IMR-90 (cell line): ENCODE measurements at regions not wholly inside any gene's neighbourhood (a gene's known extent, or its start where the extent isn't known, plus 50 kb on each side); places are given as distances from the start of the nearest gene placed in this dataset.

Experiments
- ATAC-seq: fragments of 200-7000 bp; cut with Tn5 transposase; 2 replicates; pipeline ENCODE4 v1.9.1; 2020; ENCODE audit warnings: low read depth, mild to moderate bottlenecking, moderate library complexity
- BruUV-seq: library from RNA; stranded (reverse); fragments of 400-500 nt; replicated peaks from 2 replicates; lab custom pipeline; 2021; lab: Mats Ljungman, UMichigan
- CTCF ChIA-PET: fragments of 300-600 bp; formaldehyde crosslinking; extraction: SDS; loops from one replicate; lab custom pipeline; 2021; ENCODE audit warnings: antibody characterized with exemption; lab: Yijun Ruan, JAX
- POLR2A ChIA-PET: fragments of 300-600 bp; sonication (Branson Sonifier 250); formaldehyde crosslinking; loops from one replicate; lab custom pipeline; 2022; ENCODE audit warnings: antibody characterized with exemption; ENCODE audit not compliant: unreplicated experiment; lab: Charles Lee
- DNase-seq: peaks from one replicate; pipeline ENCODE4 v3.0.0; 2013
- H2AFZ ChIP-seq: replicated peaks from 2 replicates; pipeline ENCODE3; 2013; ENCODE audit warnings: low read length, mild to moderate bottlenecking; ENCODE audit not compliant: poor library complexity
- H2AK5ac ChIP-seq: 2 replicates; pipeline ENCODE4 v1.6.1; 2013; ENCODE audit warnings: low read depth, low read length, inconsistent platforms
- H2AK9ac ChIP-seq: replicated peaks from 2 replicates; pipeline ENCODE3; 2013; ENCODE audit warnings: mild to moderate bottlenecking, low read depth, low read length, moderate library complexity; ENCODE audit not compliant: poor library complexity
- H2BK120ac ChIP-seq: 2 replicates; pipeline ENCODE4 v1.6.1; 2013; ENCODE audit warnings: low read depth, low read length, inconsistent platforms
- H2BK15ac ChIP-seq: 3 replicates; pipeline ENCODE4 v1.6.1; 2013; ENCODE audit warnings: low read depth, low read length, inconsistent platforms
- H2BK20ac ChIP-seq: 2 replicates; pipeline ENCODE4 v1.6.1; 2013; ENCODE audit warnings: low read depth, mild to moderate bottlenecking, inconsistent platforms, low read length, moderate library complexity
- H2BK5ac ChIP-seq: 2 replicates; pipeline ENCODE4 v1.6.1; 2013; ENCODE audit warnings: mild to moderate bottlenecking, low read depth, low read length, inconsistent platforms; ENCODE audit not compliant: poor library complexity, severe bottlenecking
- H3K14ac ChIP-seq: replicated peaks from 2 replicates; pipeline ENCODE4 v1.6.1; 2013; ENCODE audit warnings: low read depth, low read length, inconsistent platforms
- H3K18ac ChIP-seq: 2 replicates; pipeline ENCODE4 v1.6.1; 2013; ENCODE audit warnings: low read depth, low read length, control low read depth
- H3K23ac ChIP-seq: 2 replicates; pipeline ENCODE4 v1.6.1; 2013; ENCODE audit warnings: low read depth, low read length, inconsistent platforms
- H3K27ac ChIP-seq: 2 replicates; pipeline ENCODE4 v1.5.1; 2013; ENCODE audit warnings: mild to moderate bottlenecking, control low read depth, low read length; ENCODE audit not compliant: insufficient read depth
- H3K27me3 ChIP-seq: 2 replicates; pipeline ENCODE4 v1.6.1; 2013; ENCODE audit warnings: low read length; ENCODE audit not compliant: control insufficient read depth, insufficient read depth
- H3K36me3 ChIP-seq: 2 replicates; pipeline ENCODE4 v1.6.1; 2013; ENCODE audit warnings: low read length, mixed read lengths; ENCODE audit not compliant: control insufficient read depth, insufficient read depth
- H3K4ac ChIP-seq: 2 replicates; pipeline ENCODE4 v1.6.1; 2013; ENCODE audit warnings: low read depth, low read length, inconsistent platforms
- H3K4me1 ChIP-seq: 2 replicates; pipeline ENCODE4 v1.6.1; 2013; ENCODE audit warnings: low read length, mixed read lengths; ENCODE audit not compliant: control insufficient read depth, insufficient read depth
- H3K4me2 ChIP-seq: 2 replicates; pipeline ENCODE4 v1.6.1; 2013; ENCODE audit warnings: low read depth, mild to moderate bottlenecking, control low read depth, low read length, moderate library complexity
- H3K4me3 ChIP-seq: 2 replicates; pipeline ENCODE4 v1.5.1; 2013; ENCODE audit warnings: low read depth, mild to moderate bottlenecking, control low read depth, low read length, moderate library complexity; ENCODE audit not compliant: insufficient read depth
- H3K56ac ChIP-seq: 2 replicates; pipeline ENCODE4 v1.6.1; 2013; ENCODE audit warnings: low read length, inconsistent platforms; ENCODE audit not compliant: insufficient read depth; ENCODE audit errors: extremely low read depth
- H3K79me1 ChIP-seq, 2 experiments: 2 replicates each; pipeline ENCODE4 v1.6.1; 2013; ENCODE audit warnings: low read length in 2 of 2, inconsistent platforms in 1 of 2, low read depth in 1 of 2
- H3K9ac ChIP-seq: 2 replicates; pipeline ENCODE4 v1.6.1; 2013; ENCODE audit warnings: low read depth, low read length, control low read depth
- H3K9me1 ChIP-seq: 2 replicates; pipeline ENCODE4 v1.6.1; 2013; ENCODE audit warnings: low read length, inconsistent platforms; ENCODE audit not compliant: insufficient read depth
- H3K9me3 ChIP-seq: 2 replicates; pipeline ENCODE4 v1.6.1; 2013; ENCODE audit warnings: low read length; ENCODE audit not compliant: control insufficient read depth, insufficient read depth
- H4K20me1 ChIP-seq: 2 replicates; pipeline ENCODE4 v1.6.1; 2013; ENCODE audit warnings: low read length, inconsistent platforms; ENCODE audit not compliant: insufficient read depth
- H4K5ac ChIP-seq: 2 replicates; pipeline ENCODE4 v1.6.1; 2013; ENCODE audit warnings: mild to moderate bottlenecking, low read depth, low read length, control low read depth
- H4K8ac ChIP-seq, 2 experiments: 2 replicates each; pipeline ENCODE4 v1.6.1; 2013; ENCODE audit warnings: low read depth in 2 of 2, low read length in 2 of 2, control low read depth in 1 of 2, inconsistent platforms in 1 of 2
- H4K91ac ChIP-seq: 2 replicates; pipeline ENCODE4 v1.6.1; 2013; ENCODE audit warnings: low read depth, low read length, inconsistent platforms; ENCODE audit not compliant: insufficient read depth
- MAZ ChIP-seq: IDR thresholded peaks from 2 replicates; pipeline ENCODE4 v1.6.1; 2012; ENCODE audit warnings: low read depth, mild to moderate bottlenecking, low read length, improper control_type of control experiment, moderate library complexity, borderline replicate concordance
- RFX5 ChIP-seq: IDR thresholded peaks from 2 replicates; pipeline ENCODE4 v1.8.0; 2012; ENCODE audit warnings: low read depth, mild to moderate bottlenecking, low read length, moderate library complexity
- SMC3 ChIP-seq: fragments of 150-350 bp; IDR thresholded peaks from 2 replicates; pipeline ENCODE4 v1.6.1; 2016; ENCODE audit warnings: low read depth, mild to moderate bottlenecking, antibody characterized with exemption, low read length, moderate library complexity
- USF2 ChIP-seq: fragments of 150-350 bp; IDR thresholded peaks from 2 replicates; pipeline ENCODE4 v1.6.1; 2017; ENCODE audit warnings: mild to moderate bottlenecking, antibody characterized with exemption, low read length, low read depth
- WGBS, 2 experiments: methylation state at CpG; one replicate each; pipeline versions ENCODE4 v1.1.5 to v1.1.7; 2013; ENCODE audit warnings: missing lambda C conversion rate in 2 of 2; ENCODE audit not compliant: insufficient read length in 1 of 2; ENCODE audit errors: extremely low coverage in 2 of 2; 5-methylcytosine and 5-hydroxymethylcytosine counted together
- dilution Hi-C: fragments of 300-500 bp; cut with HindIII; formaldehyde crosslinking; loops from one replicate; pipeline ENCODE4 v1.14.3; 2018; ENCODE audit warnings: low sequenced_read_pairs; ENCODE audit not compliant: unreplicated experiment
- in situ Hi-C: fragments of 300-500 bp; cut with MboI; formaldehyde crosslinking; loops from 3 replicates; pipeline ENCODE4 v1.14.3; 2019; ENCODE audit warnings: low sequenced_read_pairs, inconsistent platforms, mixed read lengths
- intact Hi-C: fragments of 100-400 bp; cut with micrococcal nuclease; formaldehyde crosslinking; loops from 2 replicates; pipeline ENCODE4 v1.10.0; 2022
- TF ChIP-seq, protein P1 (sequence below): fragments of 150-350 bp; IDR thresholded peaks from 2 replicates; pipeline ENCODE4 v1.6.1; 2016; ENCODE audit warnings: low read depth, mild to moderate bottlenecking, low read length, moderate library complexity, borderline replicate concordance

GRCh38 chr14:58821421-58821820 is 183.7 kb downstream of the DACT1 start:
- no peak overlapping the region for H3K23ac ChIP-seq
- no peaks in the 10 kb centered on the region for H4K20me1 ChIP-seq
- peaks cover 2% of the 10 kb centered on the region; the same call in 1 of the 2 replicates for H3K27me3 ChIP-seq
- H3K4ac ChIP-seq, result no peak overlapping the region
- POLR2A ChIA-PET, result no interaction called here
- no peak overlapping the region for H3K9ac ChIP-seq
- no peak overlapping the region for H3K18ac ChIP-seq
- no peaks in the 10 kb centered on the region for H3K9me1 ChIP-seq
- no peak overlapping the region for H2AK9ac ChIP-seq
- no TSS peak for BruUV-seq
- no peak overlapping the region for H3K4me3 ChIP-seq
- no peak overlapping the region for H3K14ac ChIP-seq
- no peaks in the 10 kb centered on the region for H3K4me1 ChIP-seq
- no peaks in the 10 kb centered on the region for H3K9me3 ChIP-seq
- in situ Hi-C loops, result no loop called here
- H4K8ac ChIP-seq, result no peak overlapping the region
- DNase-seq (no peak), ATAC-seq (no peak)
- H3K4me2 ChIP-seq, result no peak overlapping the region
- H2AK5ac ChIP-seq, result no peak overlapping the region
- H2AFZ ChIP-seq, result no peak overlapping the region
- no peak overlapping the region for H2BK20ac ChIP-seq
- WGBS, 2 experiments, result 100% methylated on average over 1 of the region's 3 CpGs; no CpG with 5 or more reads in 1 of the 2 experiments
- H2BK120ac ChIP-seq, result no peak overlapping the region
- CTCF ChIA-PET, result no interaction called here
- intact Hi-C loops, result no loop called here
- dilution Hi-C loops, result no loop called here
- H4K5ac ChIP-seq, result no peak overlapping the region
- no peak overlapping the region for H2BK5ac ChIP-seq
- H2BK15ac ChIP-seq, result no peak overlapping the region
- no peak overlapping the region for H4K91ac ChIP-seq
- H3K56ac ChIP-seq, result no peak overlapping the region
- TF ChIP-seq, protein P1, sequence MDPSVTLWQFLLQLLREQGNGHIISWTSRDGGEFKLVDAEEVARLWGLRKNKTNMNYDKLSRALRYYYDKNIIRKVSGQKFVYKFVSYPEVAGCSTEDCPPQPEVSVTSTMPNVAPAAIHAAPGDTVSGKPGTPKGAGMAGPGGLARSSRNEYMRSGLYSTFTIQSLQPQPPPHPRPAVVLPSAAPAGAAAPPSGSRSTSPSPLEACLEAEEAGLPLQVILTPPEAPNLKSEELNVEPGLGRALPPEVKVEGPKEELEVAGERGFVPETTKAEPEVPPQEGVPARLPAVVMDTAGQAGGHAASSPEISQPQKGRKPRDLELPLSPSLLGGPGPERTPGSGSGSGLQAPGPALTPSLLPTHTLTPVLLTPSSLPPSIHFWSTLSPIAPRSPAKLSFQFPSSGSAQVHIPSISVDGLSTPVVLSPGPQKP, result no peak
- TF ChIP-seq USF2 (no peak), MAZ (no peak), SMC3 (no peak), RFX5 (no peak)
- no peak overlapping the region for H3K27ac ChIP-seq
- H3K36me3 ChIP-seq, result no peaks in the 10 kb centered on the region
- H3K79me1 ChIP-seq, result no peaks in the 10 kb centered on the region
